GM23338 (cell line): ENCODE measurements at regions not wholly inside any gene's neighbourhood (a gene's known extent, or its start where the extent isn't known, plus 50 kb on each side); places are given as distances from the start of the nearest gene placed in this dataset.

Source experiments
- ATAC-seq: fragments of 200-7000 bp; cut with Tn5 transposase; 3 replicates; pipeline ENCODE4 v1.9.1; 2020
- DNase-seq: peaks from one replicate; pipeline ENCODE4 v3.0.0-alpha.2; 2015; ENCODE audit warnings: low spot score
- H2AFZ ChIP-seq: fragments of 200-600 bp; sonication (generic); 2 replicates; pipeline ENCODE4 v1.8.0; 2016; ENCODE audit warnings: antibody characterized with exemption, mild to moderate bottlenecking, moderate library complexity
- H3F3A ChIP-seq: fragments of 200-600 bp; sonication (generic); replicated peaks from 2 replicates; pipeline ENCODE4 v1.8.0; 2017; ENCODE audit warnings: antibody characterized with exemption, mixed run types, low read depth
- H3K27ac ChIP-seq: fragments of 200-600 bp; sonication (generic); 2 replicates; pipeline ENCODE4 v1.6.1; 2016; ENCODE audit warnings: low read depth
- H3K27me3 ChIP-seq: fragments of 200-600 bp; sonication (generic); 2 replicates; pipeline ENCODE4 v1.8.0; 2016; ENCODE audit warnings: mild to moderate bottlenecking, mixed run types, moderate library complexity; ENCODE audit not compliant: insufficient read depth
- H3K36me3 ChIP-seq: fragments of 200-600 bp; sonication (generic); 2 replicates; pipeline ENCODE4 v1.8.0; 2016; ENCODE audit warnings: mild to moderate bottlenecking; ENCODE audit not compliant: insufficient read depth
- H3K4me1 ChIP-seq: fragments of 200-600 bp; sonication (generic); 2 replicates; pipeline ENCODE4 v1.8.0; 2016; ENCODE audit warnings: mild to moderate bottlenecking, moderate library complexity; ENCODE audit not compliant: insufficient read depth
- H3K4me2 ChIP-seq: fragments of 200-600 bp; sonication (generic); 2 replicates; pipeline ENCODE4 v1.7.1; 2017; ENCODE audit warnings: mixed run types
- H3K4me3 ChIP-seq: fragments of 200-600 bp; sonication (generic); 2 replicates; pipeline ENCODE4 v1.6.1; 2016; ENCODE audit warnings: mixed run types
- H3K79me2 ChIP-seq: fragments of 200-600 bp; sonication (generic); replicated peaks from 2 replicates; pipeline ENCODE4 v1.8.0; 2017; ENCODE audit warnings: mild to moderate bottlenecking; ENCODE audit not compliant: insufficient read depth
- H3K9me2 ChIP-seq: fragments of 200-600 bp; sonication (generic); 2 replicates; pipeline ENCODE4 v1.8.0; 2017; ENCODE audit not compliant: insufficient read depth
- H4K20me1 ChIP-seq: fragments of 200-600 bp; sonication (generic); replicated peaks from 2 replicates; pipeline ENCODE4 v1.8.0; 2017; ENCODE audit warnings: mild to moderate bottlenecking; ENCODE audit not compliant: insufficient read depth
- H3K27ac Mint-ChIP-seq: 2 replicates; pipeline ENCODE4 v1.8.0; 2020; ENCODE audit warnings: inconsistent platforms, mild to moderate bottlenecking, moderate library complexity, mixed read lengths
- H3K27me3 Mint-ChIP-seq: 3 replicates; pipeline ENCODE4 v1.8.0; 2022; ENCODE audit warnings: low read depth, mild to moderate bottlenecking, moderate library complexity, mixed read lengths, inconsistent platforms; ENCODE audit not compliant: insufficient read depth, poor library complexity
- H3K36me3 Mint-ChIP-seq: 3 replicates; pipeline ENCODE4 v1.8.0; 2021; ENCODE audit warnings: low read depth, mild to moderate bottlenecking, inconsistent platforms, moderate library complexity, mixed read lengths
- H3K4me1 Mint-ChIP-seq: 3 replicates; pipeline ENCODE4 v1.8.0; 2020; ENCODE audit warnings: mild to moderate bottlenecking, inconsistent platforms, mixed read lengths
- H3K4me3 Mint-ChIP-seq: 3 replicates; pipeline ENCODE4 v1.8.0; 2021; ENCODE audit warnings: moderate library complexity, mild to moderate bottlenecking, inconsistent platforms, mixed read lengths
- H3K9me3 Mint-ChIP-seq: 3 replicates; pipeline ENCODE4 v1.8.0; 2020; ENCODE audit warnings: moderate library complexity, mild to moderate bottlenecking, inconsistent platforms, mixed read lengths
- CREB1 ChIP-seq: fragments of 250-450 bp; sonication (Bioruptor Pico); IDR thresholded peaks from 2 replicates; pipeline ENCODE4 v1.5.0; 2020; ENCODE audit warnings: low read depth, mild to moderate bottlenecking, moderate library complexity
- EZH2 ChIP-seq: fragments of 200-600 bp; sonication (generic); IDR thresholded peaks from one replicate; pipeline ENCODE4 v1.8.0; 2017; ENCODE audit warnings: antibody characterized with exemption, mild to moderate bottlenecking, low read depth; ENCODE audit not compliant: unreplicated experiment
- EZH2phosphoT487 ChIP-seq: fragments of 200-600 bp; sonication (generic); IDR thresholded peaks from one replicate; pipeline ENCODE4 v1.8.1; 2018; ENCODE audit warnings: antibody characterized with exemption; ENCODE audit not compliant: unreplicated experiment
- JUNB ChIP-seq: IDR thresholded peaks from one replicate; pipeline ENCODE4 v1.6.1; 2016; ENCODE audit warnings: antibody characterized with exemption; ENCODE audit not compliant: unreplicated experiment
- NANOG ChIP-seq: IDR thresholded peaks from 2 replicates; pipeline ENCODE4 v1.6.1; 2016; ENCODE audit warnings: antibody characterized with exemption, borderline replicate concordance
- POLR2AphosphoS5 ChIP-seq: IDR thresholded peaks from 2 replicates; pipeline ENCODE4 v1.6.1; 2016; ENCODE audit warnings: antibody characterized with exemption, low read depth
- STAT1 ChIP-seq: IDR thresholded peaks from one replicate; pipeline ENCODE4 v1.6.1; 2016; ENCODE audit warnings: antibody characterized with exemption; ENCODE audit not compliant: unreplicated experiment
- ZNF114 ChIP-seq: fragments of 250-450 bp; sonication (Bioruptor Pico); IDR thresholded peaks from 2 replicates; pipeline ENCODE4 v1.5.0; 2020; ENCODE audit warnings: mild to moderate bottlenecking, moderate library complexity
- ZNF331 ChIP-seq: fragments of 250-450 bp; sonication (Bioruptor Pico); IDR thresholded peaks from 2 replicates; pipeline ENCODE4 v1.5.0; 2020; ENCODE audit warnings: low read depth, mild to moderate bottlenecking, moderate library complexity
- TF ChIP-seq, protein P1 (sequence below): fragments of 250-450 bp; sonication (Bioruptor Pico); IDR thresholded peaks from 2 replicates; pipeline ENCODE4 v1.5.0; 2020; ENCODE audit warnings: mild to moderate bottlenecking, moderate library complexity
- TF ChIP-seq, protein P2 (sequence below): IDR thresholded peaks from one replicate; pipeline ENCODE4 v1.6.1; 2018; ENCODE audit warnings: antibody characterized with exemption; ENCODE audit not compliant: unreplicated experiment
- TF ChIP-seq, protein P3 (sequence below), 2 experiments: fragments of 200-600 bp in 1 of 2; sonication (generic) in 1 of 2; conservative IDR thresholded peaks; 2 replicates each; pipeline versions ENCODE4 v1.5.1 to v1.6.1; 2016 to 2017; ENCODE audit warnings: antibody characterized with exemption in 2 of 2, low read depth in 2 of 2, mild to moderate bottlenecking in 2 of 2, moderate library complexity in 1 of 2
- TF ChIP-seq, protein P4 (sequence below): IDR thresholded peaks from 2 replicates; pipeline ENCODE4 v1.6.1; 2016; ENCODE audit warnings: antibody characterized with exemption

DNA sequence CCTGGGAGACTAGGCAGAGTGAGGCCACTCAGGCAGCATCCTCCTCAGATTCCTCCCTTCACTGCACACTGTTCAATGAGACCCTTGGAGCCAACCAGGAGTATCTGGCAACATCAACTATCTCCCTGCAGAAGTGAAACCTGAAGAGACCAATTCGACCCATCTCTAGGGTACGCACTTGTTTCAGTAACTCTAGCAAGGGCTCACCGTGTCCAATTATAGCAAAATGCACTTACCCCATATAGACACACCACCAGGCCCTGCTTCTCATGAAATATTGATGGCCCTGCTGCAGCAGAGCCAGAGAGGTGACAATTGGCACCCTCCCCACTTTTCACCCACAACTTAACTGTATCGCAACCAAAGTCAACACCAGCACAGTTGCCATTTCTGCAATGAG is 196.1 kb upstream of the IGF1R start:
- H3K36me3 ChIP-seq = no peaks in the 10 kb centered on the region
- no peaks in the 10 kb centered on the region for H3K79me2 ChIP-seq
- Mint-ChIP-seq H3K27me3 (peaks cover 10% of the 10 kb centered on the region), H3K36me3 (peaks cover 3% of the 10 kb centered on the region; the same call in 2 of the 3 replicates), H3K4me3 (no peak overlapping the region), H3K9me3 (peaks cover 19% of the 10 kb centered on the region), H3K4me1 (no peaks in the 10 kb centered on the region), H3K27ac (no peak overlapping the region)
- no peaks in the 10 kb centered on the region for H3K9me2 ChIP-seq
- no peak overlapping the region for H3K4me3 ChIP-seq
- no peaks in the 10 kb centered on the region for H3K4me1 ChIP-seq
- TF ChIP-seq, protein P1, sequence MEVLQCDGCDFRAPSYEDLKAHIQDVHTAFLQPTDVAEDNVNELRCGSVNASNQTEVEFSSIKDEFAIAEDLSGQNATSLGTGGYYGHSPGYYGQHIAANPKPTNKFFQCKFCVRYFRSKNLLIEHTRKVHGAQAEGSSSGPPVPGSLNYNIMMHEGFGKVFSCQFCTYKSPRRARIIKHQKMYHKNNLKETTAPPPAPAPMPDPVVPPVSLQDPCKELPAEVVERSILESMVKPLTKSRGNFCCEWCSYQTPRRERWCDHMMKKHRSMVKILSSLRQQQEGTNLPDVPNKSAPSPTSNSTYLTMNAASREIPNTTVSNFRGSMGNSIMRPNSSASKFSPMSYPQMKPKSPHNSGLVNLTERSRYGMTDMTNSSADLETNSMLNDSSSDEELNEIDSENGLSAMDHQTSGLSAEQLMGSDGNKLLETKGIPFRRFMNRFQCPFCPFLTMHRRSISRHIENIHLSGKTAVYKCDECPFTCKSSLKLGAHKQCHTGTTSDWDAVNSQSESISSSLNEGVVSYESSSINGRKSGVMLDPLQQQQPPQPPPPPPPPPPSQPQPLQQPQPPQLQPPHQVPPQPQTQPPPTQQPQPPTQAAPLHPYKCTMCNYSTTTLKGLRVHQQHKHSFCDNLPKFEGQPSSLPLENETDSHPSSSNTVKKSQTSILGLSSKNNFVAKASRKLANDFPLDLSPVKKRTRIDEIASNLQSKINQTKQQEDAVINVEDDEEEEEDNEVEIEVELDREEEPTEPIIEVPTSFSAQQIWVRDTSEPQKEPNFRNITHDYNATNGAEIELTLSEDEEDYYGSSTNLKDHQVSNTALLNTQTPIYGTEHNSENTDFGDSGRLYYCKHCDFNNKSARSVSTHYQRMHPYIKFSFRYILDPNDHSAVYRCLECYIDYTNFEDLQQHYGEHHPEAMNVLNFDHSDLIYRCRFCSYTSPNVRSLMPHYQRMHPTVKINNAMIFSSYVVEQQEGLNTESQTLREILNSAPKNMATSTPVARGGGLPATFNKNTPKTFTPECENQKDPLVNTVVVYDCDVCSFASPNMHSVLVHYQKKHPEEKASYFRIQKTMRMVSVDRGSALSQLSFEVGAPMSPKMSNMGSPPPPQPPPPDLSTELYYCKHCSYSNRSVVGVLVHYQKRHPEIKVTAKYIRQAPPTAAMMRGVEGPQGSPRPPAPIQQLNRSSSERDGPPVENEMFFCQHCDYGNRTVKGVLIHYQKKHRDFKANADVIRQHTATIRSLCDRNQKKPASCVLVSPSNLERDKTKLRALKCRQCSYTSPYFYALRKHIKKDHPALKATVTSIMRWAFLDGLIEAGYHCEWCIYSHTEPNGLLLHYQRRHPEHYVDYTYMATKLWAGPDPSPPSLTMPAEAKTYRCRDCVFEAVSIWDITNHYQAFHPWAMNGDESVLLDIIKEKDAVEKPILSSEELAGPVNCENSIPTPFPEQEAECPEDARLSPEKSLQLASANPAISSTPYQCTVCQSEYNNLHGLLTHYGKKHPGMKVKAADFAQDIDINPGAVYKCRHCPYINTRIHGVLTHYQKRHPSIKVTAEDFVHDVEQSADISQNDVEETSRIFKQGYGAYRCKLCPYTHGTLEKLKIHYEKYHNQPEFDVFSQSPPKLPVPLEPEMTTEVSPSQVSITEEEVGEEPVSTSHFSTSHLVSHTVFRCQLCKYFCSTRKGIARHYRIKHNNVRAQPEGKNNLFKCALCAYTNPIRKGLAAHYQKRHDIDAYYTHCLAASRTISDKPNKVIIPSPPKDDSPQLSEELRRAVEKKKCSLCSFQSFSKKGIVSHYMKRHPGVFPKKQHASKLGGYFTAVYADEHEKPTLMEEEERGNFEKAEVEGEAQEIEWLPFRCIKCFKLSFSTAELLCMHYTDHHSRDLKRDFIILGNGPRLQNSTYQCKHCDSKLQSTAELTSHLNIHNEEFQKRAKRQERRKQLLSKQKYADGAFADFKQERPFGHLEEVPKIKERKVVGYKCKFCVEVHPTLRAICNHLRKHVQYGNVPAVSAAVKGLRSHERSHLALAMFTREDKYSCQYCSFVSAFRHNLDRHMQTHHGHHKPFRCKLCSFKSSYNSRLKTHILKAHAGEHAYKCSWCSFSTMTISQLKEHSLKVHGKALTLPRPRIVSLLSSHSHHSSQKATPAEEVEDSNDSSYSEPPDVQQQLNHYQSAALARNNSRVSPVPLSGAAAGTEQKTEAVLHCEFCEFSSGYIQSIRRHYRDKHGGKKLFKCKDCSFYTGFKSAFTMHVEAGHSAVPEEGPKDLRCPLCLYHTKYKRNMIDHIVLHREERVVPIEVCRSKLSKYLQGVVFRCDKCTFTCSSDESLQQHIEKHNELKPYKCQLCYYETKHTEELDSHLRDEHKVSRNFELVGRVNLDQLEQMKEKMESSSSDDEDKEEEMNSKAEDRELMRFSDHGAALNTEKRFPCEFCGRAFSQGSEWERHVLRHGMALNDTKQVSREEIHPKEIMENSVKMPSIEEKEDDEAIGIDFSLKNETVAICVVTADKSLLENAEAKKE (CRISPR knock-in tag) = no peak
- TF ChIP-seq, protein P2, sequence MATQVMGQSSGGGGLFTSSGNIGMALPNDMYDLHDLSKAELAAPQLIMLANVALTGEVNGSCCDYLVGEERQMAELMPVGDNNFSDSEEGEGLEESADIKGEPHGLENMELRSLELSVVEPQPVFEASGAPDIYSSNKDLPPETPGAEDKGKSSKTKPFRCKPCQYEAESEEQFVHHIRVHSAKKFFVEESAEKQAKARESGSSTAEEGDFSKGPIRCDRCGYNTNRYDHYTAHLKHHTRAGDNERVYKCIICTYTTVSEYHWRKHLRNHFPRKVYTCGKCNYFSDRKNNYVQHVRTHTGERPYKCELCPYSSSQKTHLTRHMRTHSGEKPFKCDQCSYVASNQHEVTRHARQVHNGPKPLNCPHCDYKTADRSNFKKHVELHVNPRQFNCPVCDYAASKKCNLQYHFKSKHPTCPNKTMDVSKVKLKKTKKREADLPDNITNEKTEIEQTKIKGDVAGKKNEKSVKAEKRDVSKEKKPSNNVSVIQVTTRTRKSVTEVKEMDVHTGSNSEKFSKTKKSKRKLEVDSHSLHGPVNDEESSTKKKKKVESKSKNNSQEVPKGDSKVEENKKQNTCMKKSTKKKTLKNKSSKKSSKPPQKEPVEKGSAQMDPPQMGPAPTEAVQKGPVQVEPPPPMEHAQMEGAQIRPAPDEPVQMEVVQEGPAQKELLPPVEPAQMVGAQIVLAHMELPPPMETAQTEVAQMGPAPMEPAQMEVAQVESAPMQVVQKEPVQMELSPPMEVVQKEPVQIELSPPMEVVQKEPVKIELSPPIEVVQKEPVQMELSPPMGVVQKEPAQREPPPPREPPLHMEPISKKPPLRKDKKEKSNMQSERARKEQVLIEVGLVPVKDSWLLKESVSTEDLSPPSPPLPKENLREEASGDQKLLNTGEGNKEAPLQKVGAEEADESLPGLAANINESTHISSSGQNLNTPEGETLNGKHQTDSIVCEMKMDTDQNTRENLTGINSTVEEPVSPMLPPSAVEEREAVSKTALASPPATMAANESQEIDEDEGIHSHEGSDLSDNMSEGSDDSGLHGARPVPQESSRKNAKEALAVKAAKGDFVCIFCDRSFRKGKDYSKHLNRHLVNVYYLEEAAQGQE = no peak
- TF ChIP-seq ZNF331 = no peak
- TF ChIP-seq EZH2 = no peak
- TF ChIP-seq, protein P3, sequence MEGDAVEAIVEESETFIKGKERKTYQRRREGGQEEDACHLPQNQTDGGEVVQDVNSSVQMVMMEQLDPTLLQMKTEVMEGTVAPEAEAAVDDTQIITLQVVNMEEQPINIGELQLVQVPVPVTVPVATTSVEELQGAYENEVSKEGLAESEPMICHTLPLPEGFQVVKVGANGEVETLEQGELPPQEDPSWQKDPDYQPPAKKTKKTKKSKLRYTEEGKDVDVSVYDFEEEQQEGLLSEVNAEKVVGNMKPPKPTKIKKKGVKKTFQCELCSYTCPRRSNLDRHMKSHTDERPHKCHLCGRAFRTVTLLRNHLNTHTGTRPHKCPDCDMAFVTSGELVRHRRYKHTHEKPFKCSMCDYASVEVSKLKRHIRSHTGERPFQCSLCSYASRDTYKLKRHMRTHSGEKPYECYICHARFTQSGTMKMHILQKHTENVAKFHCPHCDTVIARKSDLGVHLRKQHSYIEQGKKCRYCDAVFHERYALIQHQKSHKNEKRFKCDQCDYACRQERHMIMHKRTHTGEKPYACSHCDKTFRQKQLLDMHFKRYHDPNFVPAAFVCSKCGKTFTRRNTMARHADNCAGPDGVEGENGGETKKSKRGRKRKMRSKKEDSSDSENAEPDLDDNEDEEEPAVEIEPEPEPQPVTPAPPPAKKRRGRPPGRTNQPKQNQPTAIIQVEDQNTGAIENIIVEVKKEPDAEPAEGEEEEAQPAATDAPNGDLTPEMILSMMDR (conservative IDR thresholded peaks at IDR 0.05; ENCODE audit: low read depth in 2 of 2) = no peak
- TF ChIP-seq, protein P4, sequence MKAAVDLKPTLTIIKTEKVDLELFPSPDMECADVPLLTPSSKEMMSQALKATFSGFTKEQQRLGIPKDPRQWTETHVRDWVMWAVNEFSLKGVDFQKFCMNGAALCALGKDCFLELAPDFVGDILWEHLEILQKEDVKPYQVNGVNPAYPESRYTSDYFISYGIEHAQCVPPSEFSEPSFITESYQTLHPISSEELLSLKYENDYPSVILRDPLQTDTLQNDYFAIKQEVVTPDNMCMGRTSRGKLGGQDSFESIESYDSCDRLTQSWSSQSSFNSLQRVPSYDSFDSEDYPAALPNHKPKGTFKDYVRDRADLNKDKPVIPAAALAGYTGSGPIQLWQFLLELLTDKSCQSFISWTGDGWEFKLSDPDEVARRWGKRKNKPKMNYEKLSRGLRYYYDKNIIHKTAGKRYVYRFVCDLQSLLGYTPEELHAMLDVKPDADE = no peak
- TF ChIP-seq NANOG = no peak
- no peak for TF ChIP-seq EZH2phosphoT487
- no peak for TF ChIP-seq JUNB
- TF ChIP-seq POLR2AphosphoS5 = no peak
- TF ChIP-seq ZNF114 (CRISPR knock-in tag) = no peak
- no peak for TF ChIP-seq STAT1
- TF ChIP-seq CREB1 (CRISPR knock-in tag) = no peak
- H2AFZ ChIP-seq = no peak overlapping the region
- ATAC-seq = no peak
- no peaks in the 10 kb centered on the region for H3F3A ChIP-seq
- no peaks in the 10 kb centered on the region for H3K27me3 ChIP-seq
- no peak overlapping the region for H3K4me2 ChIP-seq
- H4K20me1 ChIP-seq = no peaks in the 10 kb centered on the region
- no peak for DNase-seq
- no peak overlapping the region for H3K27ac ChIP-seq
